IMR-90 (cell line): ENCODE measurements at regions not wholly inside any gene's neighbourhood (a gene's known extent, or its start where the extent isn't known, plus 50 kb on each side); places are given as distances from the start of the nearest gene placed in this dataset.

Experiments used
- BHLHE40 ChIP-seq: fragments of 150-350 bp; IDR thresholded peaks from 2 replicates; pipeline ENCODE4 v1.6.1; 2016; ENCODE audit warnings: mild to moderate bottlenecking, low read depth, low read length
- CEBPB ChIP-seq: IDR thresholded peaks from 2 replicates; pipeline ENCODE4 v1.6.1; 2012; ENCODE audit warnings: low read depth, low read length, improper control_type of control experiment
- CHD1 ChIP-seq: IDR thresholded peaks from 2 replicates; pipeline ENCODE4 v1.6.1; 2012; ENCODE audit warnings: low read depth, low read length, improper control_type of control experiment
- ELK1 ChIP-seq: fragments of 150-350 bp; IDR thresholded peaks from 2 replicates; pipeline ENCODE4 v1.6.1; 2016; ENCODE audit warnings: low read depth, mild to moderate bottlenecking, low read length, moderate library complexity, borderline replicate concordance
- FOS ChIP-seq: fragments of 150-350 bp; IDR thresholded peaks from 2 replicates; pipeline ENCODE4 v1.6.1; 2016; ENCODE audit warnings: low read depth, low read length
- MAFK ChIP-seq: IDR thresholded peaks from 2 replicates; pipeline ENCODE4 v1.6.1; 2012; ENCODE audit warnings: low read depth, low read length, improper control_type of control experiment
- MAZ ChIP-seq: IDR thresholded peaks from 2 replicates; pipeline ENCODE4 v1.6.1; 2012; ENCODE audit warnings: low read depth, mild to moderate bottlenecking, low read length, improper control_type of control experiment, moderate library complexity, borderline replicate concordance
- NFE2L2 ChIP-seq: fragments of 150-350 bp; IDR thresholded peaks from 2 replicates; pipeline ENCODE4 v1.6.1; 2016; ENCODE audit warnings: low read depth, mild to moderate bottlenecking, low read length
- POLR2A ChIP-seq: IDR thresholded peaks from 2 replicates; pipeline ENCODE4 v1.6.1; 2012; ENCODE audit warnings: mild to moderate bottlenecking, low read depth, low read length
- RAD21 ChIP-seq: IDR thresholded peaks from 2 replicates; pipeline ENCODE4 v1.6.1; 2012; ENCODE audit warnings: low read length, improper control_type of control experiment
- RFX5 ChIP-seq: IDR thresholded peaks from 2 replicates; pipeline ENCODE4 v1.8.0; 2012; ENCODE audit warnings: low read depth, mild to moderate bottlenecking, low read length, moderate library complexity
- SMC3 ChIP-seq: fragments of 150-350 bp; IDR thresholded peaks from 2 replicates; pipeline ENCODE4 v1.6.1; 2016; ENCODE audit warnings: low read depth, mild to moderate bottlenecking, antibody characterized with exemption, low read length, moderate library complexity
- USF2 ChIP-seq: fragments of 150-350 bp; IDR thresholded peaks from 2 replicates; pipeline ENCODE4 v1.6.1; 2017; ENCODE audit warnings: mild to moderate bottlenecking, antibody characterized with exemption, low read length, low read depth
- TF ChIP-seq, protein P1 (sequence below): conservative IDR thresholded peaks from 2 replicates; pipeline ENCODE4 v1.5.1; 2012; ENCODE audit warnings: mild to moderate bottlenecking, low read depth, low read length, improper control_type of control experiment

GRCh38 chr1:199561334-199561733 is 466.2 kb upstream of the NR5A2 start:
- TF ChIP-seq, protein P1, sequence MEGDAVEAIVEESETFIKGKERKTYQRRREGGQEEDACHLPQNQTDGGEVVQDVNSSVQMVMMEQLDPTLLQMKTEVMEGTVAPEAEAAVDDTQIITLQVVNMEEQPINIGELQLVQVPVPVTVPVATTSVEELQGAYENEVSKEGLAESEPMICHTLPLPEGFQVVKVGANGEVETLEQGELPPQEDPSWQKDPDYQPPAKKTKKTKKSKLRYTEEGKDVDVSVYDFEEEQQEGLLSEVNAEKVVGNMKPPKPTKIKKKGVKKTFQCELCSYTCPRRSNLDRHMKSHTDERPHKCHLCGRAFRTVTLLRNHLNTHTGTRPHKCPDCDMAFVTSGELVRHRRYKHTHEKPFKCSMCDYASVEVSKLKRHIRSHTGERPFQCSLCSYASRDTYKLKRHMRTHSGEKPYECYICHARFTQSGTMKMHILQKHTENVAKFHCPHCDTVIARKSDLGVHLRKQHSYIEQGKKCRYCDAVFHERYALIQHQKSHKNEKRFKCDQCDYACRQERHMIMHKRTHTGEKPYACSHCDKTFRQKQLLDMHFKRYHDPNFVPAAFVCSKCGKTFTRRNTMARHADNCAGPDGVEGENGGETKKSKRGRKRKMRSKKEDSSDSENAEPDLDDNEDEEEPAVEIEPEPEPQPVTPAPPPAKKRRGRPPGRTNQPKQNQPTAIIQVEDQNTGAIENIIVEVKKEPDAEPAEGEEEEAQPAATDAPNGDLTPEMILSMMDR, result no peak
- no peak for TF ChIP-seq POLR2A
- no peak for TF ChIP-seq SMC3
- TF ChIP-seq MAZ, result no peak
- TF ChIP-seq MAFK, result no peak
- TF ChIP-seq CHD1, result no peak
- no peak for TF ChIP-seq RAD21
- no peak for TF ChIP-seq FOS
- no peak for TF ChIP-seq NFE2L2
- TF ChIP-seq BHLHE40, result no peak
- TF ChIP-seq RFX5, result no peak
- TF ChIP-seq USF2, result no peak
- TF ChIP-seq ELK1, result no peak
- TF ChIP-seq CEBPB, result no peak
